Panc1 (cell line): ENCODE measurements at regions not wholly inside any gene's neighbourhood (a gene's known extent, or its start where the extent isn't known, plus 50 kb on each side); places are given as distances from the start of the nearest gene placed in this dataset.

Source experiments
- ATAC-seq: fragments of 200-7000 bp; cut with Tn5 transposase; 2 replicates; pipeline ENCODE4 v1.9.1; 2020; ENCODE audit warnings: mild to moderate bottlenecking, moderate library complexity
- BruUV-seq: library from RNA; stranded (reverse); fragments of 400-500 nt; replicated peaks from 2 replicates; lab custom pipeline; 2021; lab: Mats Ljungman, UMichigan
- CTCF ChIA-PET: fragments of 300-600 bp; sonication (Branson Sonifier 250); formaldehyde crosslinking; loops from one replicate; lab custom pipeline; 2022; ENCODE audit warnings: antibody characterized with exemption; lab: Charles Lee
- POLR2A ChIA-PET: fragments of 300-600 bp; sonication (Branson Sonifier 250); formaldehyde crosslinking; loops from one replicate; lab custom pipeline; 2022; ENCODE audit warnings: antibody characterized with exemption; lab: Charles Lee
- DNase-seq: peaks from one replicate; pipeline ENCODE4 v3.0.0-alpha.2; 2010; ENCODE audit warnings: low read depth, low spot score
- H3K27ac ChIP-seq: 2 replicates; pipeline ENCODE4 v1.5.1; 2011; ENCODE audit warnings: mild to moderate bottlenecking, low read length, inconsistent platforms
- H3K27me3 ChIP-seq: fragments of 200-500 bp; sonication (Bioruptor generic); 2 replicates; pipeline ENCODE4 v1.6.0; 2014; ENCODE audit warnings: low read length, inconsistent platforms; ENCODE audit not compliant: control insufficient read depth, insufficient read depth
- H3K36me3 ChIP-seq: fragments of 200-500 bp; sonication (Bioruptor generic); 2 replicates; pipeline ENCODE4 v1.5.1; 2014; ENCODE audit warnings: inconsistent platforms, mild to moderate bottlenecking, low read length, moderate library complexity; ENCODE audit not compliant: control insufficient read depth, insufficient read depth
- H3K4me1 ChIP-seq: 2 replicates; pipeline ENCODE4 v1.5.1; 2011; ENCODE audit warnings: inconsistent platforms, mild to moderate bottlenecking, low read length, moderate library complexity; ENCODE audit not compliant: control insufficient read depth, insufficient read depth
- H3K4me3 ChIP-seq, 2 experiments: 2 replicates each; pipeline ENCODE4 v1.5.1; 2011 to 2012; ENCODE audit warnings: low read depth in 2 of 2, low read length in 2 of 2, mild to moderate bottlenecking in 2 of 2, inconsistent platforms in 1 of 2, moderate library complexity in 1 of 2
- H3K9me3 ChIP-seq: fragments of 200-500 bp; sonication (Bioruptor generic); 2 replicates; pipeline ENCODE4 v1.5.1; 2014; ENCODE audit warnings: low read depth, mild to moderate bottlenecking, inconsistent platforms, low read length, moderate library complexity; ENCODE audit not compliant: control insufficient read depth, insufficient read depth
- CTCF ChIP-seq: fragments of 450-650 bp; IDR thresholded peaks from 2 replicates; pipeline ENCODE4 v1.5.1; 2017; ENCODE audit warnings: mild to moderate bottlenecking
- POLR2AphosphoS5 ChIP-seq: IDR thresholded peaks from 2 replicates; pipeline ENCODE4 v1.6.1; 2012; ENCODE audit warnings: mild to moderate bottlenecking, low read depth, low read length, moderate library complexity
- REST ChIP-seq, 2 experiments: IDR thresholded peaks; 2 replicates each; pipeline ENCODE4 v1.6.1; 2011 to 2012; ENCODE audit warnings: low read depth in 2 of 2, control low read depth in 1 of 2, low read length in 1 of 2, mild to moderate bottlenecking in 1 of 2, moderate library complexity in 1 of 2; ENCODE audit not compliant: insufficient read depth in 1 of 2
- SIN3A ChIP-seq: IDR thresholded peaks from 2 replicates; pipeline ENCODE4 v1.6.1; 2012; ENCODE audit warnings: low read depth, mild to moderate bottlenecking, low read length, moderate library complexity, borderline replicate concordance; ENCODE audit not compliant: insufficient read depth
- TCF7L2 ChIP-seq: IDR thresholded peaks from 2 replicates; pipeline ENCODE4 v1.6.1; 2011; ENCODE audit warnings: mild to moderate bottlenecking, low read depth, low read length, inconsistent platforms
- in situ Hi-C: cut with HindIII; loops from 2 replicates; pipeline ENCODE4 v1.10.0; 2016; ENCODE audit warnings: low sequenced_read_pairs, low pct_unique_long_range_greater_than_20kb
- intact Hi-C: fragments of 100-400 bp; cut with micrococcal nuclease; formaldehyde crosslinking; loops from one replicate; pipeline ENCODE4 v1.10.0; 2022; ENCODE audit not compliant: unreplicated experiment

DNA sequence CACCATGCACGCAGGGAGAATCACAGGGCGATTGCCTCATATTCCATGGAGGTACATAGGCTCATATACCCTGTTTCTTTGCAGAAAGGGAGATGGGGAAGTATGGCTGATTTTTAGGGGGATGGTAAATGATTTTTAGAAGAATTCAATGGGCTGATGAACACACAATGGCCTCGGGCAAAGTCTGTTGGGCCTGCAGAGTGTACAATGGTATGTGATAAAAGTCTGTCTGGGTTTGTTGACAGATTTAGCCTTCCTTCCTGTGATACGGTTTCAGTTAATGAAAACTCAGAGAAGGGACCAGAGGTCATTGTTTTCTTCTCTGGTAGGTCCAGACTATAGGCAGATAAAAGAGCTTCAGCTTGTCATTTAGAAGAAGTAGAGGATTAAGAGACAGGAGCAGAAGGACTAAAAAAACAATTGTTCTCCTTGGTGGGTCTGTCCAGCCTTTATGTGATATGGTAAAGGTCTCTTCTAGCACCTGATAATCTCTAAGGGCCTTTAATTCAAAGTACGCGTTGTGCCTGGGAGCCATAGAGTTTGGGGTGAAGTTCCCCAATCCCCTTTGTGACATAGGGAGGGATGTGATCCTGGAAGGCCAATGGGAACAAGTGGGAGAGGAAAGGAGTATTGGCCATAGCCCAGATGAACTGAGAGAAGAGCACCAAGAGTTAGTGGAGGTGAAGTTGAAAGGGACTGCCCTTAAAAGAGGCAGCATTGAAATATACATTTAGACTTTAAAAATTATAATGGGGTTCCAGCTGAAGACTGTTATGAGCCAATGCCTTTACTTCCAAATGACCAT is 107.5 kb upstream of the SERPINE2 start:
- Histone ChIP-seq H3K9me3 (no peaks in the 10 kb centered on the region), H3K4me1 (no peaks in the 10 kb centered on the region), H3K36me3 (no peaks in the 10 kb centered on the region), H3K27ac (no peak overlapping the region), H3K27me3 (no peaks in the 10 kb centered on the region; the same call in 1 of the 2 replicates), H3K4me3 (no peak overlapping the region)
- BruUV-seq, result no TSS peak
- no peak for TF ChIP-seq CTCF
- TF ChIP-seq REST (IDR thresholded peaks at IDR 0.05; ENCODE audit: insufficient read depth in 1 of 2, low read depth in 2 of 2, low read length in 1 of 2), result no peak
- TF ChIP-seq POLR2AphosphoS5, result no peak
- TF ChIP-seq TCF7L2, result no peak
- no peak for TF ChIP-seq SIN3A
- CTCF ChIA-PET, result no interaction called here
- in situ Hi-C loops (no loop called here), intact Hi-C loops (no loop called here)
- no peak for DNase-seq
- ATAC-seq, result no peak
- POLR2A ChIA-PET, result no interaction called here

- DNase-seq (no peak), ATAC-seq (no peak)
- H3K27ac ChIP-seq, result no peak overlapping the region
- CTCF ChIA-PET, result no interaction called here
- no peaks in the 10 kb centered on the region for H3K4me1 ChIP-seq
- no peaks in the 10 kb centered on the region; the same call in 1 of the 2 replicates for H3K27me3 ChIP-seq
- in situ Hi-C loops, result no loop called here
- POLR2A ChIA-PET, result no interaction called here
- H3K9me3 ChIP-seq, result no peaks in the 10 kb centered on the region
- intact Hi-C loops, result no loop called here
- no peak overlapping the region for H3K4me3 ChIP-seq
- TF ChIP-seq CTCF (no peak), SIN3A (no peak), TCF7L2 (no peak), POLR2AphosphoS5 (no peak), REST (IDR thresholded peaks at IDR 0.05; ENCODE audit: insufficient read depth in 1 of 2, low read depth in 2 of 2, low read length in 1 of 2) (no peak)
- no peaks in the 10 kb centered on the region for H3K36me3 ChIP-seq
- BruUV-seq, result no TSS peak
Observed at GRCh38 chr2:224145751-224146355, 106.8 kb upstream of the SERPINE2 start.
